ENCODE measurements at regions not wholly inside any gene's neighbourhood (a gene's known extent, or its start where the extent isn't known, plus 50 kb on each side); places are given as distances from the start of the nearest gene placed in this dataset.

DNA sequence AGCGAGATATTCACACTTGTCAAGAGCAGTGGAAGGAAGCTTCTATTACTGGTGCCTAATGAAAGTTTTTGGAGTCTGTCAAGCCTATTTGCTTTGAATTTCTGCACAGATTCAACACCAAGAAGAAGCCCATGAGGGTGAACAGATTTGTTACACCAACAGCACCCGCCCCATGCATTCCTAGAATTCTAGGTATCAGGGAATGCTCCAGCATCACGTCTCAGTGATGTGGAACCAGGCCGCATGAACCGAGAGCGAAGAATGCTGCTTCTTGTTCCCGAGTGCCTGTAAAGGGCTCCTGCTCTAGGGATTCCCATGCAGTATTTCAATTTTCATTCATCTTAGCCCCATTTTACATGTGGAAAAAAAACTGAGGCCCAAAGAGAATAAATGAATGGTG is 69.7 kb downstream of the KCNF1 start (continued):
- TF ChIP-seq ZNF462 (CRISPR knock-in tag; IDR thresholded peaks at IDR 0.05), result no peak
- TF ChIP-seq EZH2phosphoT487 (IDR thresholded peaks at IDR 0.05; ENCODE audit: unreplicated experiment), result no peak
- TF ChIP-seq JUNB (IDR thresholded peaks at IDR 0.05; ENCODE audit: unreplicated experiment), result no peak
- TF ChIP-seq CREB1 (CRISPR knock-in tag; IDR thresholded peaks at IDR 0.05; ENCODE audit: low read depth), result no peak

GRCh38 chr2:10981941-10982431 is 70.3 kb downstream of the KCNF1 start:
- no peak overlapping the region for H3K4me3 Mint-ChIP-seq
- no peak overlapping the region for H3K27ac ChIP-seq (ENCODE audit: low read depth)
- no peaks in the 10 kb centered on the region for H3K79me2 ChIP-seq (replicated peaks; ENCODE audit: insufficient read depth)
- no peaks in the 10 kb centered on the region for H3K36me3 Mint-ChIP-seq (ENCODE audit: low read depth)
- no peaks in the 10 kb centered on the region for H3K9me2 ChIP-seq (ENCODE audit: insufficient read depth)
- H3K27me3 Mint-ChIP-seq (ENCODE audit: insufficient read depth, low read depth, poor library complexity), result peaks cover 6% of the 10 kb centered on the region
- H4K20me1 ChIP-seq (replicated peaks; ENCODE audit: insufficient read depth), result no peaks in the 10 kb centered on the region
- peaks cover 12% of the 10 kb centered on the region for H3K4me1 ChIP-seq (ENCODE audit: insufficient read depth)
- no peak overlapping the region for H3K4me3 ChIP-seq
- H3K36me3 ChIP-seq (ENCODE audit: insufficient read depth), result no peaks in the 10 kb centered on the region
- no peak overlapping the region for H3K27ac Mint-ChIP-seq
- no peak for DNase-seq (ENCODE audit: low spot score)
- no peak for TF ChIP-seq JUNB (IDR thresholded peaks at IDR 0.05; ENCODE audit: unreplicated experiment)
- TF ChIP-seq CREB1 (CRISPR knock-in tag; IDR thresholded peaks at IDR 0.05; ENCODE audit: low read depth), result no peak
- TF ChIP-seq CTCF (conservative IDR thresholded peaks at IDR 0.05; ENCODE audit: low read depth in 2 of 2), result no peak
- no peak for TF ChIP-seq EZH2phosphoT487 (IDR thresholded peaks at IDR 0.05; ENCODE audit: unreplicated experiment)
- no peak for ATAC-seq
- no peak overlapping the region for H2AFZ ChIP-seq
- no peaks in the 10 kb centered on the region; the same call in 1 of the 3 replicates for H3K9me3 Mint-ChIP-seq
- no peaks in the 10 kb centered on the region for H3K27me3 ChIP-seq (ENCODE audit: insufficient read depth)
- peaks cover 16% of the 10 kb centered on the region for H3K4me1 Mint-ChIP-seq
- H3K4me2 ChIP-seq, result no peak overlapping the region
- no peaks in the 10 kb centered on the region for H3F3A ChIP-seq (replicated peaks; ENCODE audit: low read depth)

Data from GM23338 (cell line).